Ishikawa (cell line): ENCODE measurements at regions not wholly inside any gene's neighbourhood (a gene's known extent, or its start where the extent isn't known, plus 50 kb on each side); places are given as distances from the start of the nearest gene placed in this dataset.

ENCODE experiments used
- CEBPB ChIP-seq: IDR thresholded peaks from 2 replicates; pipeline ENCODE4 v1.6.1; 2012
- CREB1 ChIP-seq: IDR thresholded peaks from 2 replicates; pipeline ENCODE4 v1.6.1; 2012; ENCODE audit warnings: low read depth
- EGR1 ChIP-seq: IDR thresholded peaks from 2 replicates; pipeline ENCODE4 v1.6.1; 2012
- EP300 ChIP-seq: IDR thresholded peaks from 2 replicates; pipeline ENCODE4 v1.6.1; 2012; ENCODE audit warnings: borderline replicate concordance
- FOXM1 ChIP-seq: IDR thresholded peaks from 2 replicates; pipeline ENCODE4 v1.6.1; 2012; ENCODE audit warnings: low read depth, borderline replicate concordance
- NFIC ChIP-seq: IDR thresholded peaks from 2 replicates; pipeline ENCODE4 v1.6.1; 2012
- RAD21 ChIP-seq: IDR thresholded peaks from 2 replicates; pipeline ENCODE4 v1.6.1; 2012; ENCODE audit warnings: low read depth
- REST ChIP-seq: IDR thresholded peaks from 2 replicates; pipeline ENCODE4 v1.6.1; 2012; ENCODE audit warnings: low read depth, mild to moderate bottlenecking
- TAF1 ChIP-seq: IDR thresholded peaks from 2 replicates; pipeline ENCODE4 v1.6.1; 2012; ENCODE audit warnings: low read depth, mild to moderate bottlenecking
- USF1 ChIP-seq: IDR thresholded peaks from 2 replicates; pipeline ENCODE4 v1.6.1; 2012
- ZBTB7A ChIP-seq: IDR thresholded peaks from 2 replicates; pipeline ENCODE4 v1.6.1; 2012; ENCODE audit warnings: low read depth
- TF ChIP-seq, protein P1 (sequence below): IDR thresholded peaks from 2 replicates; pipeline ENCODE4 v1.6.1; 2012

- TF ChIP-seq ZBTB7A: no peak
- no peak for TF ChIP-seq TAF1
- no peak for TF ChIP-seq USF1
- TF ChIP-seq, protein P1, sequence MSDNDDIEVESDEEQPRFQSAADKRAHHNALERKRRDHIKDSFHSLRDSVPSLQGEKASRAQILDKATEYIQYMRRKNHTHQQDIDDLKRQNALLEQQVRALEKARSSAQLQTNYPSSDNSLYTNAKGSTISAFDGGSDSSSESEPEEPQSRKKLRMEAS: no peak
- no peak for TF ChIP-seq RAD21
- no peak for TF ChIP-seq CEBPB
- no peak for TF ChIP-seq EGR1
- TF ChIP-seq EP300: no peak
- TF ChIP-seq CREB1: no peak
- no peak for TF ChIP-seq FOXM1
- no peak for TF ChIP-seq REST
- TF ChIP-seq NFIC: no peak
These were observed 147.7 kb downstream of the WNT5A start for GRCh38 chr3:55339390-55339789.
